K562 (cell line): ENCODE measurements at regions not wholly inside any gene's neighbourhood (a gene's known extent, or its start where the extent isn't known, plus 50 kb on each side); places are given as distances from the start of the nearest gene placed in this dataset.

Source experiments
- TCF7 ChIP-seq: sonication (generic); IDR thresholded peaks from 2 replicates; pipeline ENCODE4 v1.6.1; 2016; ENCODE audit warnings: antibody characterized with exemption, borderline replicate concordance
- ZBTB33 ChIP-seq: sonication (generic); formaldehyde crosslinking; IDR thresholded peaks from 2 replicates; pipeline ENCODE4 v1.8.1; 2023; ENCODE audit warnings: mild to moderate bottlenecking, missing genetic modification reagents
- TF ChIP-seq, protein P1 (sequence below), 3 experiments: IDR thresholded peaks in 2 of 3; conservative IDR thresholded peaks in 1 of 3; 2 replicates each; pipeline ENCODE4 v1.5.1; 2011 to 2012; ENCODE audit warnings: low read length in 3 of 3, mild to moderate bottlenecking in 3 of 3, control low read depth in 2 of 3, improper control_type of control experiment in 1 of 3, inconsistent platforms in 1 of 3, low read depth in 1 of 3, mixed read lengths in 1 of 3, moderate library complexity in 1 of 3; ENCODE audit not compliant: insufficient read depth in 2 of 3

DNA sequence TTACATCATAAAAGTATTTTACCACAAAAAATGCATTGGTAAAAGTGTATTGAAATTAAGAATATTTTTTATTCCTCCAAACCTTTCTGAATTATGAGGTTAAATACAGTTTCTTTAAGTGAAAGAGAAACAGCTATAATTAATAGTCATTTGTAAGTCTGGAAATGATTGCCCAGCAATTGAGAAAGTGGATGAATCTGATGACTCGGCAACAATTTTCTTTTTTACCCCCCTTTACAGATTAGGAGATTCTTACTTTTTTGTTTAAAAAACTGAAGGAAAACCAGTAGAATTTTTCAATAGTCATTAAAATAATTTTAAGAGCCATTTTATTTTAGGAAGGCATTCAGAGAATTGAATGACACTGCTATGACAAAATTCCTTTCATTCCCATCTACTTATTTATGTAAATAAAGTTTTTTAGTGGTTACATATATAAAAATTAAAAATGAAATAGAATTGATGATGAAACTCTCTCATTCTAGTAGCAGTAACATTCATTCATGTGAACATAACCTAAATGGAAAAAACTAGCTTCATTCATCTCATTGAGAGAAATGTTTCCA, 134.1 kb upstream of the PRNP start:
- TF ChIP-seq TCF7, result no peak
- TF ChIP-seq, protein P1, sequence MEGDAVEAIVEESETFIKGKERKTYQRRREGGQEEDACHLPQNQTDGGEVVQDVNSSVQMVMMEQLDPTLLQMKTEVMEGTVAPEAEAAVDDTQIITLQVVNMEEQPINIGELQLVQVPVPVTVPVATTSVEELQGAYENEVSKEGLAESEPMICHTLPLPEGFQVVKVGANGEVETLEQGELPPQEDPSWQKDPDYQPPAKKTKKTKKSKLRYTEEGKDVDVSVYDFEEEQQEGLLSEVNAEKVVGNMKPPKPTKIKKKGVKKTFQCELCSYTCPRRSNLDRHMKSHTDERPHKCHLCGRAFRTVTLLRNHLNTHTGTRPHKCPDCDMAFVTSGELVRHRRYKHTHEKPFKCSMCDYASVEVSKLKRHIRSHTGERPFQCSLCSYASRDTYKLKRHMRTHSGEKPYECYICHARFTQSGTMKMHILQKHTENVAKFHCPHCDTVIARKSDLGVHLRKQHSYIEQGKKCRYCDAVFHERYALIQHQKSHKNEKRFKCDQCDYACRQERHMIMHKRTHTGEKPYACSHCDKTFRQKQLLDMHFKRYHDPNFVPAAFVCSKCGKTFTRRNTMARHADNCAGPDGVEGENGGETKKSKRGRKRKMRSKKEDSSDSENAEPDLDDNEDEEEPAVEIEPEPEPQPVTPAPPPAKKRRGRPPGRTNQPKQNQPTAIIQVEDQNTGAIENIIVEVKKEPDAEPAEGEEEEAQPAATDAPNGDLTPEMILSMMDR (IDR thresholded peaks at IDR 0.05 in 2 of 3, conservative IDR thresholded peaks at IDR 0.05 in 1 of 3; ENCODE audit: insufficient read depth in 2 of 3, low read depth in 1 of 3, low read length in 3 of 3), result no peak
- TF ChIP-seq ZBTB33 (CRISPR knock-in tag), result no peak
